NCI-H1436 treated with DMSO at 0.1 percent for 48 hours (cell line): ENCODE measurements at regions not wholly inside any gene's neighbourhood (a gene's known extent, or its start where the extent isn't known, plus 50 kb on each side); places are given as distances from the start of the nearest gene placed in this dataset.

Experiments used
- DNase-seq: peaks from one replicate; lab custom pipeline; 2025; lab: John Stamatoyannopoulos, UW

DNA sequence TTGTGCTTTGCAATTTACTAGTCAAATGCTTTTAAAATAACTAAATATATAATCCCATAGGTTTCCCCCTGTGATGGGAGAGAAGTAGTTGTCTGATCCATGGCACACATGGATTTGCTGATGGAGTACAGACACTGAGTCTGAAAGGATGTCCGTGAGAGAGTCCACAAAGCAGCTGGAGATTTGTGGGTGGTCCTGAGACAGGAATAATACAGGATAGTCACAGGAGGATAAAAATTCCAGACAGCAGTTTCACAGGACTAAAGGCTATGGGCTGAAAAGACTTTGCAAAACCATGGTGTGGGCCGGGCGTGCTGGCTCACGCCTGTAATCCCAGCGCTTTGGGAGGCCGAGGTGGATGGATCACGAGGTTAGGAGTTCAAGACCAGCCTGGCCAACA, 58.7 kb upstream of the ZFR start:
- DNase-seq: no peak

DNA sequence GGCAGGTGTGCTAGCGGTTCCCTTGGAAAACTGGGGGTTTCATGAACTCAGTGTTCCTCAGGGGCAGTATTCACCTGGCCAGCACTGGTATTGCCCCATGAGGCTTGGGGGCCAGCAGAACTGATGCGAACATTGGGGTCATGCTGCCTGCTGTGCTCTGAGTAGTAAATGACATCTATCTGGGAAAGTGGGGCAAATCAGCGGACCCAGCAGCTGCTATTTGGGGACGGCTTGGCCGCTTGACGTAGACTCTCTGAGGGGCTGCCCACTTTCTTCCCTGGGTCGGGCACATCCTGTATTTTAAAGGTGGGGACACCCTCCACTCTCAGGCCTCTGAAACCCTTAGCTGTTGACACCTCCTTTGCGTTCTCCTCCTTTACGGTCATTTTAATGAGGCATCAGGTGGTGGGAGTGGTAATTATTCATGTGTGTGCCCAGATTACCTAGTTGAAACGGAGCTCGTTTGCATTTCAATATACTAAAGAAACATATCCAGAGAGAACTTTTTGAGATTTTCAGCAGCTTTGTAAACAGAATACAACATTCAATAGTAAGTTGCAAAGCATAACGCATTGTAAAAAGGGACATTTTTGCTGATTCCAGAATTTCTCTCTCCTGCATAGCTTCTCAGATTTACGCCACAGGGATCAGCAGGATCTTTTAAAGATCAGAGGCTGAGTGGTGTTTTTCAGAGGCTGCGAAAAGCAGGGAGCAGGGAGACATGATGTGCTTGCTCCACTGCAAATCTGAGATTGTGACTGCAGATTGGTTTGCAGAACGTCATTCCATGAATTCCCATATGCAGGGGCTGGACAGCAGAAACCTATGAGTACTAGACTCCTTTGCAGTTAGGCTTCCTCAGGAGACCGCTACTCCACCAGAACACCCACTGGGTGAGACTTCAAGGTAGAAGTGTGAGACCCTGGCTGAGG, 56.8 kb upstream of the ZFR start:
- no peak for DNase-seq

DNA sequence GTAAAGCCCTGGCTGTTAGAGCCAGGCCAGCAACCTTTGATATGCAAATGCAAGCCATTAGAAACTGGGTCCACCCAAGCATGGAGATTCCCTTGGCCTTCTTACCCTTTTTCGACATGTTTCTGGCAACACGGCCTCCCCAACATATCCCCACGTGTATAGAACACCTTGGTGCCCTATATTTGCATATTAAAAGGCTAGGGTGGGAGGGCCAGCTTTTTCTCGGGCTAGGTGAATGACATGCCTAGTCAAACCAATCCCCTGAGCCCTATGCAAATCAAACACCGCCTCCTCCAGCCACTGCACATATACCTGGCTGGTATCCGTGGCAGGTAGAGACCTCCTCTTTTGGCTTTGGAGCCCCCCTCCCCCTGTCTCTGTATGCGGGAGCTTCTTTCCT, 55.6 kb upstream of the ZFR start:
- no peak for DNase-seq

DNA sequence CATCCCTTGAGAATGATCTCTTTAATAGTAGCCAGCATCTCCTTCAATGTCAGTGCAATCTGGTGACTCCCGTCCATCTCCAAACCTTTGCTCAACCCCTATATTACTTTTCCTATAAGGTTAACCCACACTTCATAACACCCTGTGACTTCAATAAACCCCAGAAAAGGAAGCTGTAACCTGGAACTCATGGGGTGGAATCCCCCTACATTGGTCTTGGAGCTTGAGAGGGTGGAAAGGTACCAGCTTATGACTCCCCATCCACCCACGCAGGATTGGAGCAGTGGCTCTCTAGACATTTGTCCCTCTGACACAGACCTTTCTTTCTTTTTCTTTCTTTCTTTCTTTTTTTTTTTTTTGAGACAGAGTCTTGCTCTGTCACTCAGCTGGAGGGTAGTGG, 54.7 kb upstream of the ZFR start:
- DNase-seq: no peak

DNA sequence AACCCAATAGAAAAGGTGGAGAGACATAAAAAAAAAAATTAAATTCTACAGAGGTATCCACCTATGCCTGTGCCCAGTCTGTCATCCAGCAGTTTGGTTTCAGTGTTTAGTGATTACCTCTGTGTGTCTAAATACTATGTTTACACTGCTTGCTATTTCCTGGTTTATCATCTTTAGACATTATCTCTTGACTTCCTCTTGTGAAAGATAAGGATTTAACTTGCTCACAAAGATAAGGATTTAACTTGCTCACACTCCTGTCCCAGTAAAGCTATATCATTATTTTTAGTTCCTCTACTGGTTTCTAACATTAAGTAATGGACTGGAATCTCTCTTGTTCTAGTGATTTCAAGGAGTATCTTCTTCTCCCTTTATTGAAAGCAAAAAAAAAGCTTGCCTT, 53.9 kb upstream of the ZFR start:
- DNase-seq: no peak

DNA sequence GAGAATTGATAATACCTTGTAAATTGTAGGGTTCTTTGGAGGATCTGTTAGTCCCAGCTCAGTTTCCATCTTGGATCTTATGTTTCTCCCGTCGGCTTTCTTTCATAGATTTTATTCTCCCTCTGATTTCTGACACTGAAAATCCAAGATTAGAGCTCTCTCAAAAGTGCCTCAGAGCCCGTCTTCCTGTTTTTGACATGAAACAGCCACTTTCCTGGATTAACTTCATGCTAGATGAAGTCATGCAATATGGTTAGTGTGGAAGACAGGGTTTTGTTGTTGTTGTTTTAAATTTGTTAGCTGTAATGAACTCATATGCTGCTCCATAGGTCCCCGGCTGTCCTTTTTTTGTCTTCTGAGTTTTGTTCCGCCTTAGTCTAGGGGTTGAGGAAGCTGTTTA, 51.6 kb upstream of the ZFR start:
- DNase-seq: no peak

DNA sequence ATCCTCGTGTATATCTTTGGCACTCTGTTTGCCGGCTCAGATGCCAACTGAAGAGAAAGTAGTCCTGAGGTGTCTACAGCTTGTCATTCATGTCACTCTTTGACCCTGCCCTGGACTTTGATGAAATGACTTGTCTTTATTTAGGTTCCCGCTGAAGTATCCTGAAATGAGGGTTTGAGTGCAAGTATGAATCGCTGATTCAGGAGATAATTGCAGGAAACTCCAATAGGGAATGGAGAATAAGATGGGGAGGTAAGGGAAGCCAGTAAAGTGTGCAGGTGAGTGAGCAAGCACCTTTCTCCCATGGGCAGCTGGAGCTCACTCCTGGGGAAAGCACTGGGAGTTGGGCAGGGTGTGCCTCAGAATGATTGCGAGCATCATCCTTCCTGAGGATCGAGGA, 50.3 kb upstream of the ZFR start:
- DNase-seq: no peak
